MCF 10A (cell line): ENCODE measurements at regions not wholly inside any gene's neighbourhood (a gene's known extent, or its start where the extent isn't known, plus 50 kb on each side); places are given as distances from the start of the nearest gene placed in this dataset.

Experiments
- BruUV-seq: library from RNA; stranded (reverse); fragments of 400-500 nt; replicated peaks from 2 replicates; lab custom pipeline; 2021; lab: Mats Ljungman, UMichigan
- CTCF ChIA-PET: fragments of 300-600 bp; sonication (Branson Sonifier 250); formaldehyde crosslinking; extraction: SDS; loops from one replicate; lab custom pipeline; 2021; ENCODE audit warnings: antibody characterized with exemption, inconsistent platforms; lab: Yijun Ruan, JAX
- POLR2A ChIA-PET: fragments of 300-600, 350-650 bp; sonication (Branson Sonifier 250); formaldehyde crosslinking; extraction: SDS; loops from one replicate; lab custom pipeline; 2020; ENCODE audit warnings: antibody characterized with exemption, inconsistent platforms; lab: Yijun Ruan, JAX
- DNase-seq: peaks from one replicate; pipeline ENCODE4 v3.0.0-alpha.2; 2018; ENCODE audit not compliant: unreplicated experiment
- H3K27ac Mint-ChIP-seq: one replicate; pipeline ENCODE4 v1.8.0; 2022; ENCODE audit warnings: mild to moderate bottlenecking, low read depth, mixed read lengths; ENCODE audit not compliant: unreplicated experiment
- H3K27me3 Mint-ChIP-seq: one replicate; pipeline ENCODE4 v1.8.0; 2022; ENCODE audit warnings: mixed read lengths; ENCODE audit not compliant: insufficient read depth, unreplicated experiment
- H3K36me3 Mint-ChIP-seq: one replicate; pipeline ENCODE4 v1.8.0; 2022; ENCODE audit warnings: mild to moderate bottlenecking, moderate library complexity, mixed read lengths; ENCODE audit not compliant: insufficient read depth, unreplicated experiment
- H3K4me1 Mint-ChIP-seq: one replicate; pipeline ENCODE4 v1.8.0; 2022; ENCODE audit warnings: mixed read lengths; ENCODE audit not compliant: insufficient read depth, unreplicated experiment
- H3K4me3 Mint-ChIP-seq: one replicate; pipeline ENCODE4 v1.8.0; 2022; ENCODE audit warnings: mild to moderate bottlenecking, moderate library complexity, mixed read lengths; ENCODE audit not compliant: unreplicated experiment
- H3K9me3 Mint-ChIP-seq: one replicate; pipeline ENCODE4 v1.8.0; 2022; ENCODE audit warnings: mixed read lengths; ENCODE audit not compliant: unreplicated experiment
- intact Hi-C: fragments of 100-400 bp; cut with micrococcal nuclease; formaldehyde crosslinking; loops from 2 replicates; pipeline ENCODE4 v1.14.1; 2022
- TF ChIP-seq, protein P1 (sequence below): fragments of 200-600 bp; IDR thresholded peaks from one replicate; pipeline ENCODE4 v1.8.0; 2022; ENCODE audit warnings: antibody characterized with exemption, mild to moderate bottlenecking; ENCODE audit not compliant: unreplicated experiment

DNA sequence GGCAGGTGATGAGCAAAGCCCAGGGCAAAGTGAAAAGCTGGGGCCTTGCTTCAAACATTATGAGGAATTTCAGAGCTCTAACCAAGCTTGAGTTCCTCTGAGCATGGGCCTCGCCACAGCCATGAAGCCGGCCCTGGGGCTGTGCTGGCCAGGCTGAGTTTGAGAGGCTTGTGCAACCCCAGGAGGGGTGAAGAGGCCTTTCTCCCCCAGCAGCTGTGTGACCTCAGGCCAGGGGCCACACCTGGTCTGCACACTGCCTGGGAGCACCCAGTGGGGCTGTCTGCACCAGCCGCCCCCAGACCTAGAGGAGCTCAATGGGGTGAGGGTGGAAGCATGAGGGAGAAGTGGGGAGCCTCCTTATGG lies 204.9 kb upstream of the C14orf180 start:
- Mint-ChIP-seq H3K4me3 (no peak overlapping the region), H3K27me3 (peaks cover 71% of the 10 kb centered on the region), H3K36me3 (no peaks in the 10 kb centered on the region), H3K9me3 (no peaks in the 10 kb centered on the region), H3K27ac (no peak overlapping the region), H3K4me1 (no peaks in the 10 kb centered on the region)
- DNase-seq = no peak
- ChIA-PET POLR2A (interaction anchor here (0.6 kb wide), 1 partner anchor 19 kb away, joined by 3 read pairs; no protein-coding TSS in a partner anchor), CTCF (interaction anchor here (1.1 kb wide), 1 partner anchor 12 kb away, joined by 3 read pairs; no protein-coding TSS in a partner anchor)
- intact Hi-C loops = no loop called here
- TF ChIP-seq, protein P1, sequence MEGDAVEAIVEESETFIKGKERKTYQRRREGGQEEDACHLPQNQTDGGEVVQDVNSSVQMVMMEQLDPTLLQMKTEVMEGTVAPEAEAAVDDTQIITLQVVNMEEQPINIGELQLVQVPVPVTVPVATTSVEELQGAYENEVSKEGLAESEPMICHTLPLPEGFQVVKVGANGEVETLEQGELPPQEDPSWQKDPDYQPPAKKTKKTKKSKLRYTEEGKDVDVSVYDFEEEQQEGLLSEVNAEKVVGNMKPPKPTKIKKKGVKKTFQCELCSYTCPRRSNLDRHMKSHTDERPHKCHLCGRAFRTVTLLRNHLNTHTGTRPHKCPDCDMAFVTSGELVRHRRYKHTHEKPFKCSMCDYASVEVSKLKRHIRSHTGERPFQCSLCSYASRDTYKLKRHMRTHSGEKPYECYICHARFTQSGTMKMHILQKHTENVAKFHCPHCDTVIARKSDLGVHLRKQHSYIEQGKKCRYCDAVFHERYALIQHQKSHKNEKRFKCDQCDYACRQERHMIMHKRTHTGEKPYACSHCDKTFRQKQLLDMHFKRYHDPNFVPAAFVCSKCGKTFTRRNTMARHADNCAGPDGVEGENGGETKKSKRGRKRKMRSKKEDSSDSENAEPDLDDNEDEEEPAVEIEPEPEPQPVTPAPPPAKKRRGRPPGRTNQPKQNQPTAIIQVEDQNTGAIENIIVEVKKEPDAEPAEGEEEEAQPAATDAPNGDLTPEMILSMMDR = no peak
- BruUV-seq = no TSS peak

DNA sequence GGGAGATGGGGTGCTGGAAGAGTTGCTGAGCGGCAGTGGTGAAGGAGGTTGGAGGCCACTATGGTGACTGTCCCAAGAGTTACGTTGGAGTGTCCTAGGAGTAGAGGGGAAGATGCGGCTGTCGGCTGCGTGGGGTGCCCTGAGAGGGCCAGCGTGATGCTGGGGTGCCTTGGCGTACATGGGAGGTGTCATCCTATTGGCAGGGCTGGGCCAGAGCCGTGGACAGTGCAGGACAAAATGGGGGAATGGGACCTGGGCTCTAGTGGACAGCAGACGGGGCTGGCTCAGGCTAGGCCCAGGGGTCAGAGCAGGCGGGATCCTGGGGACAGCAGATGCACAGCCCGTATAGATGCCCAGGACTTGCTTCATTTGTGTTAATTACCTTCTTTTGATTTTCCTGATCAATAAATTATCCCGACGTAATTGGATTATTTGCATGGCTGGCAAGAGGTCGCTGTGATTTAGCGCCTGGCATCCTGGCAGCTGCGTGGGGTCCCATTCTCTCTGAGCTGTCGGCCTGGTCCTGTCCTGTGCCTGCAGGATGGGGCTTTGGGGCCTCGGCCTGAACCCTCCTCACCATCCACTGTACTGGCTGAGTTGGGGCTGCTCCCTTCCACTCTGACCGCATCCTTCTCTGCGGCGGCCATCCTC lies 203.9 kb upstream of the C14orf180 start:
- POLR2A ChIA-PET = no interaction called here

DNA sequence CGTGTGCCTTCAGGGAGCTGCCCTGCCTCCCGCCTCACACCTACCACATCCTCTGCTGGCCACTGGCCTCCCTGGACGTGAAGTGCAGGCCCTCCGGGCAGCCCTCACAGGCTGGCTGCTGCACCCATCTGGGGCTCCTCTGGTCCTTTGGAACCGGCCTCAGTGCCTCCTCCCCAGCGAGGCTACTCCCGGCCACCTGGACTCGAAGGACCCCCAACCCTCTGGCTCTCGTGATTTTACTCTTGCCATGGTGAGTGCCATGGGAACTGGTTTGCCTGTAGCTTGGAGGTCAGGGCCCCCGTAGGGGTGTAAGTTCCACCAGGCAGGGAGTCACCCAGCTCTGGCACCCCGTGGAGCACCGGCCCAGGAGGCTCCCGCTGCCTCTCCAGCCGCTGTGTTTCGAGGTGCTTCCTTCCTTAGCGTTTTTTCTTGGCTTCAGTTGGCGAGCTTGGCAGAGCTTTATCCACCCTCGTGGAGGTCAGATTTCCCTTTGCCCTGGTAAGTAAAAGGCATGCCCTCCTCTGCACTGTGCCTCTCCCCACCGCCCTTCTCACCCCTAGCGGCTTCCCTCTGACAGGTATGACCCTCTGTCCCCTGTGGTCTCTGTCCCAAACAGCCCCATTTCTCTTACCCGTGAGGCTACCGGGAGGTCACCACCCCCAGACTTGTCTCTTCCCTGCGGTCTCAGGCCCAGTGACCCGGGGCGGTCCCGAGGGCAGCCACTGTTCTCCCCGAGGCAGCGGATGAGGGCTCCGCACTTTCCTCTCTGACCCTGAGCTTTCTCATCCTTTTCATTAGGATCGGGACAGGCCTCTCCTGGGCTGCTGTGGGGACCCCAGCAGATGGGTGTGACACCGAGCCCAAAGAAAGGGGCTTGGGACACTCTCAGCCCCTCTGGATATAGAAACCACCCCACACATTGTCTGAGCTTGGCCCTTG lies 203.1 kb upstream of the C14orf180 start:
- Mint-ChIP-seq H3K27ac (no peak overlapping the region), H3K27me3 (peaks cover 80% of the 10 kb centered on the region), H3K4me3 (no peak overlapping the region), H3K9me3 (peaks cover 6% of the 10 kb centered on the region), H3K4me1 (no peaks in the 10 kb centered on the region), H3K36me3 (no peaks in the 10 kb centered on the region)
- BruUV-seq = no TSS peak
- CTCF ChIA-PET = no interaction called here
- intact Hi-C loops = no loop called here
- DNase-seq = no peak
- TF ChIP-seq, protein P1 = no peak
- POLR2A ChIA-PET = no interaction called here

More for the DNA sequence above, 203.9 kb upstream of the C14orf180 start:
- DNase-seq = no peak
- Mint-ChIP-seq H3K27ac (no peak overlapping the region), H3K36me3 (no peaks in the 10 kb centered on the region), H3K27me3 (peaks cover 72% of the 10 kb centered on the region), H3K4me3 (no peak overlapping the region), H3K4me1 (no peaks in the 10 kb centered on the region), H3K9me3 (no peaks in the 10 kb centered on the region)
- TF ChIP-seq, protein P1 = no peak
- intact Hi-C loops = no loop called here
- CTCF ChIA-PET = no interaction called here
- no TSS peak for BruUV-seq

DNA sequence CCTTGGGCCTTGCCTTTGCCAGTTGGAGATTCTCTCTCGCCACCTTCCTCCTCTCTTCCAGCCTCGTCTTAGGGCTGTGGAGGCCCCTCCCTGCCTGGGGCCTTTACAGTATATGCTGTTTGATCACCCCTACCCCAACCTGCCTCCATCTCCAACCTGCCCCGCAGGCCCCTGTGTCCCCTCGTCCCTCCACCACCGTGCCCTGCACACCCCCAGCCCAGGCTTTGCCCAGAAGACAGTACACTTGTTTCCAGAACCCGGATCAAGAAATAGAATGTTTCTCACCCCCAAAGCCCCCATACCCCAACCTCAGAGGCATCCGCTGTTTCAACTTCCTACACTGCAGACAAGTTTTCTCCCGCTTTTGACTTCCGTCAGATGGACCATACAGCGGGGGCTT lies 202.3 kb upstream of the C14orf180 start:
- no TSS peak for BruUV-seq

More for the DNA sequence above, 202.3 kb upstream of the C14orf180 start:
- DNase-seq = no peak
- Mint-ChIP-seq H3K27me3 (peaks cover 88% of the 10 kb centered on the region), H3K9me3 (peaks cover 8% of the 10 kb centered on the region), H3K27ac (no peak overlapping the region), H3K4me1 (no peaks in the 10 kb centered on the region), H3K4me3 (no peak overlapping the region), H3K36me3 (no peaks in the 10 kb centered on the region)
- POLR2A ChIA-PET = no interaction called here
- CTCF ChIA-PET = no interaction called here
- intact Hi-C loops = no loop called here
- TF ChIP-seq, protein P1 = no peak
